Daoy (cell line): ENCODE measurements at regions not wholly inside any gene's neighbourhood (a gene's known extent, or its start where the extent isn't known, plus 50 kb on each side); places are given as distances from the start of the nearest gene placed in this dataset.
"Not testable (repeated sequence)": the region's sequence is repeated elsewhere in the genome, so short reads cannot be mapped to it uniquely, and the experiment has no call there.

Experiments
- DNase-seq: peaks from one replicate; pipeline ENCODE4 v3.0.0-alpha.2; 2015; ENCODE audit warnings: low read depth

DNA sequence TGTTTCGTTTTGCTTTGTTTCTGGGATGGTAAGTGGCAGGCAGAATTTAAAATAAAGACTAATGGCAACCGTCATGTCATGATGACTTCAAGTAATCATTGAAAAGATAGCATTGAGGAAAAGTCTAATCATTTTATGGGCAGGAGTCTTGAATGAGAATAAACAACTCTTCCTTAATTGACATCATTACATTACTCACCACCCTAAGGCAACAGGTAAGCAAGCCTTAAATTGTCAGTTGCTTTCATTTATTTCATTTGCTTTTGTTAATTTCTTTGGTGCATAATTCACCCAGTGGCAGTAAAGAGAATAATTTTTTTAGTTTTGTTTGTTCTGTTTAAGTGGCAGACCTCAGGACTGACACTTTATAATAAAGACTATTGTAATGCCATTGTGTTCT, 669.0 kb downstream of the RWDD3 start:
- DNase-seq = no peak

DNA sequence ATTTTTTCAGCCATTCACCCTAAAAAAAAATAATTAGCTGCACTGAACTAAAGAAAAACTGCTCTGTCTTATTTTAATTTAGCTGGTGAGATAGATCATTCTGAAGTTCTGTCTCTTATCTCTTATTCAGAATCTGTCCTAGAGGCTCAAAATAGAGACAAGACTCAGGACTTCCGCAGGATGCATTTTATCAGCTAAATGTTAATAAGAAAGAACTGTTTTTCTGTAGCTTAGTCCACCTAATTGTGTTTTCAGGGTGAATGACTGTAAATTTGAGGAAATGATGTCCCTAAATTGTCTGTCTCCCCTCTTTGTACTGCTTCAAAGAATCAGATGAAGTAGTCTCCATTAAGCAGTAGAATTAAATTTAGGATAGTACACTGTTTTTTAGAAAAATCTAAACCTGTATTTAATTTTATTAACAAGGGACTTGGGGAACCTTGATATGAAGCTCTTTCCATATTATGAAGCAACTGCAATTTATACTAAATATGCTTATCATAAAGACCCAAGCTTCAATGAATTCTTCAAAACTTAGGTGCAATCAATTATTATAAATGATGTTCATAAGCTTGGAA, 671.9 kb downstream of the RWDD3 start:
- no peak for DNase-seq

DNA sequence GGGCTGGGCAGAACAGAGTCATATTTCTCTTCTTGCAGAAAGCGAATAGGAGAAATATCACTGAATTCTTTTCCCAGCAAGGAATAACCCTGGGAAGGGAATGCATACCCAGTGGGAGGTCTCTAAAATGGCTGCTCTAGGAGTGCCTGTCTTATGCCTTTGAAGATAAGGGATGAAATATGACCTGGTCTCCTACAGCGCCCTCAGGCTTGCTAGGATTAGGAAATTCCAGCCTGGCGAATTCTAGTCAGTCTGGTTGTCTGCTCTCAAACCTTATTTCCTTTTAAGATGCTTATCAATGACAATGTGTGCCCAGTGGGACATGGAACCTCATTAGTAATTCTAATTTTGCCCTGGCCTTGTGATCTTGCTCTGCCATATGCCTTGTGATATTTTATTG, 677.7 kb downstream of the RWDD3 start:
- DNase-seq = not testable (repeated sequence)

DNA sequence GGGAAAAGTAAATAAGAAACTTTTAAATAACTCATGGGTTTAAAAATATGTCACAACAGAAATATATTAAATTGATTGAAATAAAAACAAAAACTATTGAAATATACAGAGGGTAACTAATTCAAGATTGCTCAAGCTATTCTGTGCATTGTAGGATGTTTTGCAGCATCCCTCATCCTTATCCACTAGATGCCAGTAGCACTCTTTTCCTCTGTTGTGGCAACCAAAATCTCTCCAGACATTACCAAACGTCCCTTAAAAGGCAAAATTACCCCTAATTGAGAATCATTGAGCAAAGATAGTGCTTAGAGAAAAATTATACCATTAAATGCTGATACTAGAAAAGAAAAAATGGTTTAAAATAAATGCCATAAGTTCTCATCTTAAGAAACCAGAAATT, 682.6 kb downstream of the RWDD3 start:
- DNase-seq = no peak

DNA sequence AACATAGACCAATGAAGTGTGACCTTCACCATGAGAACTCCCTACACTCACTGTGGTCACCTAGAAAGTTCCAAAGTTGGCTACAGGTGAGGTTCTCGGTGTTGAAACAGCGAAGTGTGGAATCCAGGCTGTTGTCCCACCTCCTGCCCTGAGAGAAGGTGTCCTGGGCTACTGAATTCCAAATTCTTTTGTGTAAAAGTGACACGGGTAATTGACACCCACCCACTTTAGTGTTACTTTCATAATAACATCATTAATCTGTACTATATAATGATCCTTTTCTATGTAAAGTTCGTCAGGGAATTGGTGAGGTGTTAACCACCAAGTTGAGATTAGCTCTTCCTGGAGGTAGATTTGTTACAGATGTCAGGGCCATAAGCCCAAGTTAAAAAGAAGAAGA, 690.7 kb downstream of the RWDD3 start:
- DNase-seq = no peak

DNA sequence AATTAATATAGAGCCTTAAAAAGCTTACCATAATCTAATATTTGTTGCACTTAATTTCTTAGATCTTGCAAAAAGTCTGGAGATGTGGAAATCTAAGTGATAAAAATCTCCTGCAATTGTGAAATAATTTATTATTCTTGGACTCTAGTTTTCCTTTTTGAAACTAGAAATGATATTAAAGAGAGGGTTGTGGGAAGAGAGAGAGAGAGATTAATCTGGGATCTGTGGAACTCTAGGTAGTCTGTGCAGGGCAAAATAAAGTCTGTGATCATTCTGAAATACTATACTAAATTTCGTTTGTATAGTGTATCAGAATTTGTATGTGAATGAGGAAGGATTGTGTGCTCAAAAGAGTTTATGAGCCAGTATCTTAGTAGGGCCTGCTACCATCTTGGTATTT, 692.3 kb downstream of the RWDD3 start:
- no peak for DNase-seq

DNA sequence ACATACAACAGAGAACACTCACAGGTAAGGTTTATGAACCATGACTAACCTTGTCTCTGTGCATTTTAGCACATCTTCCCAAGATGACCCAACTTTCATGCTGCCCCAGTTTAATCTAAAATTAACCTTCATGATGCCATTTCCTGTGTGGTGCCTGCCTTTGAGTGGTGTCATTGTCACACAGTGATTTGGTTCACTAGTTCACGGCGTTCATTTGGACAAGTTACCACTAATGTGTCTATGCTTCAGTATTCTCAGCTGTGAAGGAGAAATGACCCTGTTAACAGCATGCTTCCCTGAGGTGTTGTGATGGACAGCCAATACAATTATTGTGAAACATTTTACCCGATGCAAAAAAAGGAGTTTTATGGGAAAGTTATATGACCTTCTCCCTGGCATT, 693.1 kb downstream of the RWDD3 start:
- DNase-seq = no peak

DNA sequence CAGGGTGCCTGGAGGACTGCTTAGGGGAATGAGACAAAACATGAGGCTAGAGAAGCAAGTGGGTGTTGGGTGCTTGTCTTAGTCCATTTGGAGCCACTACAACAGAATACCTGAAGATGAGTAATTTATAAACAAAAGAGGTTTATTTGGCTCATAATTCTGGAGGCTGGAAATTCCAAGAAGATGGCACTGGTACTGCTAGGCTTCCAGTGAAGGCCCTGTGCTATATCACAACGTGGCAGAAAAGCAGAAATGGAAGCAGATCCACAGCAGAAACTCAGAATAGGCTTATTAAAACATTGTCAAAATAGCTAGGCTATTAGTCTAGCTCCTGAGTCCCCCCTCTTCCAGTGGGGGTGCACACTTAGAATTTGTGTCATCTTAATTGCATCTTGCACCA, 701.7 kb downstream of the RWDD3 start:
- DNase-seq = no peak

DNA sequence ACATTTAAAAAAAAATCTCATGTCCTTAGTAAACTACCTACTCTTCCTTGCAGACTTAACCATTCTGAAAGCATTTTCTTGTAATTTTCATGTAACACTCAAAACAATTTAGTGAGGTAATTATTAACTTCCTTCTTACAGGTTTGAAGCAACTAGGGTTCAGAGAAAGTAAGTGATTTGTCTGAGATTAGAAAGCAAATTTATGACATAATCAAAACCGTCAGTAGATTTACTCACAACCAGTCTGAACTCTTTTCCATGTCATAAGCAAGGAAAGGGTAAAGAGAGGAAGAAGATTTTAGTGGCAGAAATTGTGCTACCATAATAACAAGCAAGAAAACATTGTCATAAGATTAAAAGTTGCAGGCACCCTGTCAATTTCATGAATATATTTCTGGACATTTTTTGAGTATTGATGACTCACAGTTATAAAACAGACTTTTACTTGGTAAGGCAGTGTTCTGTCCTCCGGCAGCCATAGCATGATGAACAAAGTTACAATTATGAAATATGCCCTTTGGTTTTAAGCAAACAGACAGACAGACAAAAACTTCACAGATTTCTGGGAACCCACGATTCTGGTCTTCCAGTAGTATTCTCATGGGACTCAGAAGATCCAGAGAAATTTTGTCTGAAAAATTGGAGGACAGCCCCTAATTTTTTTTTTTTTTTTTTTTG, 707.2 kb downstream of the RWDD3 start:
- DNase-seq = no peak

DNA sequence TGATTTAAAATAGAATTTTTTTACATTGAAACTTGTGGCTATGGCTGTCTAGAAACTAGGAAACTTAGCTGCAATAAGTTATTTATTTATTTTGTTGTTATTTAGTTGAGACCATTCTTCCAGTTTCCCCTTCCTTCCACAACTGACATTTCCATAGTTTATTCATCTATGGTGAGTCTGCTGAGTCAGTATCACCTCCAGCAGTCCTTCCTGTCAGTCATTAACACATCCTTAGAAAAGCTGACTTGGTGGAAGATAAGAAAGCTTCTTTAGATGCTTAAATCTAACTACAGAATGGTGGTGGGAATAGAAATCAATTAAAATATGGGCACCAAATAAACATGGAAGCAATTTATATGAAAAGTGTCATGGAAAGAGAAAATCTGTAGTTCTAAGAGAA, 714.0 kb downstream of the RWDD3 start:
- DNase-seq = no peak

DNA sequence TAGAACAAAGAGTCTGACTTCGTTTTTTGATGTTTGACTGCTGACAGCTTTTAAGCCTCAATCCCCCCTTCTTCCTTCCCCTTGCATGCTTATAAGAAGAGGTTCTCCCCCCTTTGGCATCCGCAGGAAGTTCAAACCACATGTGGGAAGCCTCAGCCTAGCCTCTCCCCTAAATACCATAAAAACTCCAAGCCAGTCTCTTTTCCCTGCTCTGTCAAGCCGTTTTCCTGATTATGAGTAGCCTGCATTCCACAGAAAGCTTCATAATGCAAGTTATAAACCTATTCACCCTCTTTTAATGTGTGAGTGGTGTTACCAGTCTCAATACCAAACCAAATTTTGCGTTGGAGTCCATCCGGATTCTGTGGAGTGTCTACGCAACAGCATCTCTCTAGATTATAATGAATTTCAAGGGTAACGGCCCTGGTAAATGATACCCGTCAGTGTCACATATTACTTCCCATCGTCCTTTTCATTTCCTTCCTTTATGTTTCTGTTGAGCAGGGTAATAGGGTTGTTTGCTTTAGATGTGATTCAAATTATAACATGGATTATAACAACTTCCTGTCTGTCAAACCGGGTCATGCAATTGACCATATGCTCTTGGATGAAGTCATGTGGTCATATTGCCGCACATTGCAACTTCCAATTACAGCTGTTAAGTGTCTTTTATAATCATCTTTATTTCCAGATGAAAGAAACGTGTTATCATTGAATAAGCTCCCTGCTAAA, 717.5 kb downstream of the RWDD3 start:
- DNase-seq = no peak

DNA sequence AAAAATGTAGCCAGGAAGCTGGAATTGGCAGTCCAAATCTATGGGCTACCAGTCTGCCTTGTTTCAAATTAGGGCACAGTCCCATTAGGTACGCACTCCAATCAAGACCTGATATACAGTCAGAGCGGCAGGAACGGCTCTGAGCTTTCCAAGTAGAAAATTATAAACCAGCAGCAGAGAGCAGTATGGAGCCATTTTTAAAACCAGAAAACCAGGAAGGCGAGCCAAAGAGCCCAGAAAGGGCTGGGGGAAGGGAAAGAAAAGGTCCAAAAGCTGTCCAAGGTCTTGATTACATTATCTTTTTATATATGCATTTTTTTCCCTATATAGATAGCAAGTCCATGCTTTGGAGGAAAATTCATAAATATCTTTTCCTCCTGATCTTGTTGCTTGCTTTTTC, 719.0 kb downstream of the RWDD3 start:
- DNase-seq = no peak

DNA sequence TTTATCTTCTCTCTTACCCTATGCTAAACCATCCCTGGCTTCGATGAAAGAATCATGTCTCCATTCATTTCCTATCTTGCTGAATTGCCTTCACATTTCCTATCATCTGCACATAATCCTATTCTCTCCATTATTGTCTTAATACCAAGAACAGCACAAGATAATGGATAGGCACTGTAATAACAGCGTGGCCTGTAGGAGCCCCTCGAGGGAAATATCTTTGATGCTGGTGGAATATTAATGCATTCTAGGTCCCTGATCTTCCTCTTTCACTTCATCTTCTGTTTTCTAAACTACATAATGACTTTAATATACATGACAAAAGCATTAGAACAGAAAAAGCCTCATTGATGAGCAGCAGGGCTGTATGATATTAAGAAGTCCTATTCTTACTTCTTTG, 720.6 kb downstream of the RWDD3 start:
- no peak for DNase-seq

DNA sequence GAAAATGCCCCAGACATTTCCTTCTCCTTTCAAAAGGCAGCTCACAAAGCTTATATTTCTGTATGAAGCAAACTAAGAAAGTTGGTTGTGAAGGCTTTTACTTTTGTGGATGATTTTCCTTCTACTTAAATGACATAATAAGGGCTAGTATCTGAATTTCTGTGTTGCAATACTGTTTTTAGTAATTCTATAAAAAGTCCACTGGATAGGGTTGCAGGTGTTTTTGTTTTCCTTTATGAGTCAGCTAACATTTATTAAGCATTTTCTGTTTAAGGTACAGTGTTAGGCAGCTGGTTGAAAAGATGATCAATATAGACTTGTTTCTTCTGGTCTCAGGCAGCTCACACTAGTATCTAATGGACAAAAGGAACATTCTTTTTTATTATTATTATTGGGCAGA, 722.2 kb downstream of the RWDD3 start:
- no peak for DNase-seq

DNA sequence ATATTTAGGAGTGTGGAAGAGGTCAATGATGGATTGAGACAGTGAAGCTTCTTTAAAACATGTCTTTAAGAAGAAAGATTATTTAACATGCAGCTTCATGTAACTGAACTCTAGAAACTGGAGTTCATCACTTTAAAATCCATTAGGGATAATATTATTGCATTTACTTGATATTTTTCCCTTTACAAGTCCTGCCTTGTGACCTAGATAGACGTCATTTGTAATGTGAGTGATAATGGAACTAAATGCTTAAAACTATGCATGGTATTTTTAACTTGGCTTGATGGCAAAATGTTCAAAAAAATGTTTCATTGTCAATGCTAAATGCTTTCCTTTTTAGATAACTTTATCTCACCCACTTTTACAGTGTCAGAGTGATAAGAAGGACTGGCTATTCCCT, 723.7 kb downstream of the RWDD3 start:
- no peak for DNase-seq

DNA sequence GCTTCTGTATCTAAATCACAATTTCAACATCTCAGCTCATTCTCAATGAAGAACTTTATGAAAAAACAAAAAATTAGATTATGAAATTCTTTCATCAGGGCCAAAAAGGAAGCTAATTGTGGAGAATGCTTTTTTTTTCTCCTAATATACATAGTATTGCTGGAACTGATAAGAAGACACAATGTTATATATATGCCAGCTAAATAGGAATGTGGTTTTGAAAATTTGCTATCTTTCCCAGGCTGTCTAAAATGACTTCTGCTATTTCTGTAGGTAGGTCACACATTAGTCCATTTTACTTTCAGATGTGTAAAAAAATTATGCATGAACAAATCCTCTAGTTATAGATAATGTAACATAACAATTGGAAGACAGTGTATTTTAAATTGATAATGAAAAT, 732.9 kb downstream of the RWDD3 start:
- DNase-seq = no peak

DNA sequence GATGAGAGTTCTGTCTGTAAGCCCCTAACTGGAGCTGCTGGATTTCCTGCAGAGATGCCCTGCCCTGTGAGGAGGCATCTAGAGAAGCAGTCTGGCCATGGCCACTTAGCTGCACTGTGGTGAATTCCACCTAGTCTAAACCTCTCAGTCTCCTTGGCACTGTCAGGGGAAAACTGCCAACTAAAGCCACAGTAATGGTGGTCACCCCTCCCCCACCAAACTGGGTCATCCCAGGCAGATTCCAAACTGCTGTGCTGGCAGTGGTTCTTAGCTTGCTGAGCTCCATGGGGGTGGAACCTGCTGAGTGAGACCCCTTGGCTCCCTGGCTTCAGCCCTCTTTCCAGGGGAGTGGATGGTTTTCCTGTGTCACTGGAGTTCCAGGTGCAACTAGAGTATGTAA, 740.6 kb downstream of the RWDD3 start:
- DNase-seq = peak; percentile 1

DNA sequence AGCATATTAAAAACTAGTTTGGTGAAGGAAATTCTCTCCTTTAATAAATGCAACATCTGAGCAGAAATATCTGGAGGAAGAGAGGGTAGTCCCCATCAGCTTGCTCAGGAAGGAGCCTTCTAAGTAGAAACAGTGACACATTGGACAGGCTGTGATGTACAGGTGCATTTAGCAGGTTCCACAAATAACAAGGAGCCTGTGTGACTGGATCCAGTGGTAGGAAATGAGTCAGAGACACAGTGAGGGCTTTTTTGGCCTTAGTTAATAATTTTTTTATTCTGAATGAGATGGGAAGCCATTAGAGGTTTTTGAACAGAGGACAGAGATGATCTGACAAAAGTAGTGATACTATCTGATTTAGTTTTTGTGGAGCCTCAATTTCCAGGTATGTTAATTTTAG, 738.9 kb upstream of the PTBP2 start:
- DNase-seq = no peak

DNA sequence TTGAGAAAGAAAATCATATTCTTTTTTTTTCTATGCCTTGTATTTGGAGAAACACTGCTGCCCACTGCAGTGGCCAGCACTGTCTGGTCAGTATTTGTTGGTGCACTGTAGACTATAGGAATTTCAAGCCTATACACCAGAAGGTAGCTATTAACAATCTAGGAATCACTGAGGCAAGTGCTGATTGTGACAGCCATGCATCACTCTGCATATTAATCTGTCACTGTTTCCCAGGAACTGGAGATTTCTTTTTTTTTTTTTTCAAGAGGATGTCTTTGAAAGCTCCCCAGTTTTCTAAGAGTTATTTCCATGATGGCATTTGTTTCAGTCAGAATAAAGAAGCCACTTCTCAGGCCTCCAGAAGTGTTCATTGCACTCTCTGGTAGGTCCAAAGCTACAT, 737.8 kb upstream of the PTBP2 start:
- no peak for DNase-seq

DNA sequence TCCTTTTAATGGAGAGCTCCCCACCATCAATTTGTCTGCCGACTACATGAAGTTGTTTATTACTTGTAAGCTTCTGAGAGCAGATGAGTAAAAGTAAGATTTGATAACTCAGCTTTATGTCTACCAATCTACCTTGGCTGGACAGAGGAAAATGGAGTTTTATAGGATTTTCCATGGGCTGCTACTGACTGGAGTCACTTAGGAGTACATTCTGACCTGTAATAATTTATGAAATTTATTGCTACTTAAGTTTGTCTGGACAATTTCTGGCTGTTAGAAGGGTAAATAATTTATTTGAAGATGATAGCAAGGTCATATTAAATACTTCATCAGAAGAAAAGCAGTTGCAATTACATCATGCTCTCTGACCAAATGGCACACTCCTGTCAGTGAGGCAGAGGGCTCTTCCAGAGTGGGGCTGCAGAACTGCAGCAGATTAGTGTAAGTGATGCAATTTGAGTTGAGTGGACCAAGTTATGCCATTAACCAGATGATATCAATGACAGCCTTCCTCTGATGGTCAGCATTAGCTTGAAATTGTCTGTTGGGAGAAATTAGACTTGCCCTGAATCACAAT, 736.7 kb upstream of the PTBP2 start:
- no peak for DNase-seq

DNA sequence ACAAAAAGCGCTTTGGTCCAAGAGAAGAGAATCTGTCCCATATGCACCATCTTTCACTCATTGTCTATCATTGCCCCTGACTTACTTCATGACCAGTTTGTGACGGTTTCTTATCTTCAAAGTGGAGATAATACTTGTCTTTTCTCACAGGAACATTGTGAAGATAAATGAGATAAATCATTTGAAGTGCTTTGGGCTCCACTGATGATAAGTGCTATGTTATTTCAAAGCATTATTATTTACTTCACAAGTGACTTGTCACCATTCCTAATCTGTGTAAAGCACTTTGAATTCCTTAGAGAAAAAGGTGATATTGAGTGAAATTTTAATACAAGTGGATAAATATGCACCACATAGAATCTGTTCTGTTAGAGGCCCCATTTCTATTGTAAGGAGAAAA, 731.6 kb upstream of the PTBP2 start:
- no peak for DNase-seq

DNA sequence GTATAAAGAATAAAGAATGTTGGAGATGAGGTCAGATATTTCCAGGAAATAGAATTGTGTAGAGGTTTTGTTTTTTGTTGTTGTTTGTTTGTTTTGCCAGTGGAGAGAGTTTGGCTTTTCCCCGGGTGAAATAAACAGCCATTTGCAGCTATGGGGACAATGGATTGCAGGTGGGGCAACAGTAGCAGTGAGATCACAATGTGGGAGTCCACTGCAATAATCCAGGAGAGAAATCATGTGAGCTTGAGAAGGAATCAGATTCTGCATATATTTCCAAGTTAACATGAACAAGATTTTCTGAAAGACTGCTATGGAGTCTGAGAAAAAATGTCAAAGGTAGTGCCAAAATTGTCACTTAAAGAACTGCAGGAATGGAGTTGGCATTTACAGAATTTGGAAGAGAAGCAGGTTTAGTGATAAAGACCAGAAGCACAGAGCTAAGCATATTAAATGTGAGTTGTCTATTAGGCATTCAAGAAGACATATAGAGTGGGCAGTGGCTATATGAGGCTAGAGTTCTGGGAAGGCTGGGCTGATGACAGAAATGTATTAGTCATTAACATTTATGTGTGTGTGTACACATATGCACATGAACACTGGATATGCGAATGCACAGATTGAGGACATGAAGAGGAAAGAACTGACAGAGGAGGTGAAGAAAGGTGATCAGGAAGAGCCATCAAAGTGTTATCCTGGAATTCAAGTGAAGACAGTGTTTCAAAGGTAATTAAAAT, 729.6 kb upstream of the PTBP2 start:
- DNase-seq = no peak
